Erythroblast (primary cell): ENCODE measurements at regions not wholly inside any gene's neighbourhood (a gene's known extent, or its start where the extent isn't known, plus 50 kb on each side); places are given as distances from the start of the nearest gene placed in this dataset.

Experiments used
- GATA1 ChIP-seq: IDR thresholded peaks from 2 replicates; pipeline ENCODE4 v1.6.1; 2011; ENCODE audit warnings: low read depth, mild to moderate bottlenecking, control low read depth, low read length, moderate library complexity
- POLR2A ChIP-seq: IDR thresholded peaks from 2 replicates; pipeline ENCODE4 v1.6.1; 2011; ENCODE audit warnings: mild to moderate bottlenecking, low read length

DNA sequence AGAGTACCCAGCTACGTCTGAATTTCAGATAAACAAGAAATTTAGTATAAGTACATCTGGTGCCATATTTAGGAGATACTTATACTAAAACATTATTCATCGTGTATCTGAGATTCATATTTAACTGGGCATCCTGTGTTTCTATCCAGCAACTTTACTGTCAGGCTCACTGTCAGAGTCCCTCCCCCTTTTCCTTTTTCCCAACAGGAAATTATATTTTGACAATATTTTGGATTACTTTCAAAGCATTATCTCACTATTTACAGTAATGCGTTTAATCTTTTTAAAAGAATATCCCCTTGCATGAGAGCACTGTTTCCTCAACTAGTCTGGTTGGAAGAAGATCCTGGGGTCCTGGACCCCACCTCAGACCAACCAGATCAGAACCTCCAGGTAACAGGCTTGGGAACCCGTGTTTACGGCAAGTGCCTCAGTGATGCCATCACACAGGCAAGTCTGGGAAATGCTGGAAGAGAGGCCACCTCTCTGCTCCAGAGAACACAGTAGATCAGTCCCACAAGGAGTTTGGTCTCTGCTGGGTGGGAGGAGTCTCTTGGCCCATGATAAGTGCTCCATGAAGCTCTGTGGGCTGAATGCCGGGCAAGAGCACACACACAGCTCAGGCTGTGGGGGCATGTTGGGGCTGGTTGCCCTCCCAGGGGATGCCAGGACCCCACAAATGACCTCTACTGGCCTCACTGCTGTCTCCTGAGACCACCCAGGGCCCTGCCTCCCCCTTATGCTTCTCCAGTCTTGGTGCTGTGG, 84.2 kb upstream of the UXS1 start:
- TF ChIP-seq POLR2A (no peak), GATA1 (no peak)
